SK-N-SH treated with all-trans-retinoic acid at 6 μM for 48 hours (cell line): ENCODE measurements at regions not wholly inside any gene's neighbourhood (a gene's known extent, or its start where the extent isn't known, plus 50 kb on each side); places are given as distances from the start of the nearest gene placed in this dataset.

Experiments used
- ATAC-seq: fragments of 200-7000 bp; cut with Tn5 transposase; 3 replicates; pipeline ENCODE4 v1.9.1; 2020; ENCODE audit warnings: mild to moderate bottlenecking, moderate library complexity
- ARNTL ChIP-seq: fragments of 450-650 bp; formaldehyde crosslinking; IDR thresholded peaks from 2 replicates; pipeline ENCODE4 v1.5.0; 2020; ENCODE audit warnings: low read depth, mild to moderate bottlenecking, moderate library complexity, borderline replicate concordance
- BACH2 ChIP-seq: fragments of 250-450 bp; sonication (Bioruptor Pico); IDR thresholded peaks from 2 replicates; pipeline ENCODE4 v1.9.0; 2021; ENCODE audit warnings: mild to moderate bottlenecking, borderline replicate concordance
- ESRRG ChIP-seq: fragments of 250-450 bp; sonication (Bioruptor Pico); IDR thresholded peaks from 2 replicates; pipeline ENCODE4 v1.6.1; 2021; ENCODE audit warnings: mild to moderate bottlenecking
- GLIS3 ChIP-seq: fragments of 250-450 bp; sonication (Bioruptor Pico); IDR thresholded peaks from 2 replicates; pipeline ENCODE4 v1.5.0; 2020; ENCODE audit warnings: mild to moderate bottlenecking, moderate library complexity
- ISL1 ChIP-seq: fragments of 250-450 bp; sonication (Bioruptor Pico); IDR thresholded peaks from 2 replicates; pipeline ENCODE4 v2.1.2; 2022; ENCODE audit warnings: mild to moderate bottlenecking, moderate library complexity
- OSR1 ChIP-seq: fragments of 250-450 bp; sonication (Bioruptor Pico); IDR thresholded peaks from 2 replicates; pipeline ENCODE4 v1.8.0; 2022; ENCODE audit warnings: moderate library complexity, mild to moderate bottlenecking, inconsistent platforms
- PPARA ChIP-seq: fragments of 250-450 bp; sonication (Bioruptor Pico); IDR thresholded peaks from 2 replicates; pipeline ENCODE4 v1.5.0; 2020; ENCODE audit warnings: mild to moderate bottlenecking, borderline replicate concordance
- RARB ChIP-seq: fragments of 250-450 bp; sonication (Bioruptor Pico); IDR thresholded peaks from 2 replicates; pipeline ENCODE4 v1.8.0; 2021; ENCODE audit warnings: mild to moderate bottlenecking, moderate library complexity
- SNAI2 ChIP-seq: fragments of 250-450 bp; sonication (Bioruptor Pico); IDR thresholded peaks from 2 replicates; pipeline ENCODE4 v1.5.0; 2020; ENCODE audit warnings: mild to moderate bottlenecking, moderate library complexity
- TCF4 ChIP-seq: fragments of 250-450 bp; sonication (Bioruptor Pico); IDR thresholded peaks from 2 replicates; pipeline ENCODE4 v1.8.0; 2021; ENCODE audit warnings: mild to moderate bottlenecking, moderate library complexity, borderline replicate concordance
- ZC3H10 ChIP-seq: fragments of 250-450 bp; sonication (Bioruptor Pico); IDR thresholded peaks from 2 replicates; pipeline ENCODE4 v1.5.1; 2021; ENCODE audit warnings: mild to moderate bottlenecking, moderate library complexity
- ZFP3 ChIP-seq: fragments of 250-450 bp; sonication (Bioruptor Pico); IDR thresholded peaks from 2 replicates; pipeline ENCODE4 v1.5.0; 2020; ENCODE audit warnings: mild to moderate bottlenecking, moderate library complexity
- ZFP30 ChIP-seq: fragments of 450-650 bp; formaldehyde crosslinking; IDR thresholded peaks from 2 replicates; pipeline ENCODE4 v1.5.0; 2022; ENCODE audit warnings: mild to moderate bottlenecking, moderate library complexity
- ZNF565 ChIP-seq: fragments of 450-650 bp; formaldehyde crosslinking; conservative IDR thresholded peaks from 2 replicates; pipeline ENCODE4 v1.5.0; 2020; ENCODE audit warnings: low read depth, mild to moderate bottlenecking, moderate library complexity
- ZNF70 ChIP-seq: fragments of 450-650 bp; formaldehyde crosslinking; IDR thresholded peaks from 2 replicates; pipeline ENCODE4 v1.5.0; 2020; ENCODE audit warnings: mild to moderate bottlenecking, moderate library complexity
- ZNF8 ChIP-seq: fragments of 450-650 bp; formaldehyde crosslinking; IDR thresholded peaks from 2 replicates; pipeline ENCODE4 v1.5.0; 2020; ENCODE audit warnings: mild to moderate bottlenecking, moderate library complexity
- TF ChIP-seq, protein P1 (sequence below): fragments of 250-450 bp; sonication (Bioruptor Pico); IDR thresholded peaks from 2 replicates; pipeline ENCODE4 v1.5.1; 2020; ENCODE audit warnings: low read depth, mild to moderate bottlenecking, moderate library complexity
- TF ChIP-seq, protein P2 (sequence below): fragments of 250-450 bp; sonication (Bioruptor Pico); IDR thresholded peaks from 2 replicates; pipeline ENCODE4 v1.5.1; 2021; ENCODE audit warnings: mild to moderate bottlenecking, moderate library complexity
- TF ChIP-seq, protein P3 (sequence below): fragments of 250-450 bp; sonication (Bioruptor Pico); IDR thresholded peaks from 2 replicates; pipeline ENCODE4 v1.8.0; 2020; ENCODE audit warnings: mild to moderate bottlenecking, moderate library complexity, borderline replicate concordance

DNA sequence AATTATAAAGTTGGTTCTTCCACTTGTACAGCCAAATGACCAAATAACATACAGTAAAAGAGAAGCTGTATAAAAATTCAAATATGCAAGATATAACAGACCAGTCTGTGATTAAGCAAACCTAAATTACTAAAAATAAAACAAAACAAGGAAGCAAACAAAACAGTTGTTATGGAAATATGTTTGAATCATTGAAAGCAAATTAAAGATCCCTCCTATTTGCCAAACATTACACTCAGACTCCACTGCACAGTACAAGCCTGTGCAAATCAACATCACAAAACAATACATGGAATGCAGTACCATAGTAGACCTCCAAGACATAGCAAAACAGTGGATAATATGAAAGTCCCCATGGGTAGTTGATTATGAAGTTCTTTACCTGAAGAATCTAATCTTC, 288.1 kb upstream of the PTGER4 start:
- no peak for TF ChIP-seq OSR1
- no peak for ATAC-seq

DNA sequence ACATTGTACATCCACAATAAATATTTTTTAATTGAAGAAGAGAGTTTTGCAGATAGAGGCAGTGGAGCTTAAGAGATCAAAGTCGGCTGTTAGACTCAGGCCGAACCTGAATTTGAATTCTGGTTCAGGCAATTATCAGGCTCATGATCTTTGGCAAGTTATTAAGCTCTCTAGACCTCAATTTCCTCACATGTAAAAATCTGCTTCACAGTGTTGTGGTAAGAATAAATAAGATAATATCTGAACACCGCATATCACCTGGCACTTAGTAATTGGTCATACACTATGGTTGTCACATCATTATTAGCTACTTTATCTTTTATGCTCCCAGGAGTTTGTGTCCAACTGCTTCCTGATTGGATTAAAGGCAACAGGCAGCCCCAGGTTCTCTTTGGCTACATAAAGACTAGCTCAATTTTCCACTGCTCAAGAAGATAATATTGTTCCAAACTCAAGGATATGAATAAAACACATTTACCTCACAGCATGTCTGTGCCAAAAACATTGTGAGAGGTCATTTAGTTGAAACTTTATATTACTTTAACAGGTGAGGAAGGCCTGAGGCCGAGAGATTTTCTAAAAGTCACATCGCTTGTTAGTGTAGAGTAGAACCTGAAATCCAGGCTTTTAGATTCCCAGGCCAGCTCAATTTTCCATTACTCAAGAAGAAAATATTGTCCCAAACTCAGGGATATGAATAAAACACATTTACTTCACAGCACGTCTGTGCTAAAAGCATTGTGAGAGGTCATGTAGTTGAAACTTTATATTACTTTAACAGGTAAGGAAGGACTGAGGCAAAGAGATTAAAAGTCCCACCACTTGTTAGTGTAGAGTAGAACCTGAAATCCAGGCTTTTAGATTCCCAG, 289.2 kb upstream of the PTGER4 start:
- ATAC-seq: no peak
- TF ChIP-seq, protein P1, sequence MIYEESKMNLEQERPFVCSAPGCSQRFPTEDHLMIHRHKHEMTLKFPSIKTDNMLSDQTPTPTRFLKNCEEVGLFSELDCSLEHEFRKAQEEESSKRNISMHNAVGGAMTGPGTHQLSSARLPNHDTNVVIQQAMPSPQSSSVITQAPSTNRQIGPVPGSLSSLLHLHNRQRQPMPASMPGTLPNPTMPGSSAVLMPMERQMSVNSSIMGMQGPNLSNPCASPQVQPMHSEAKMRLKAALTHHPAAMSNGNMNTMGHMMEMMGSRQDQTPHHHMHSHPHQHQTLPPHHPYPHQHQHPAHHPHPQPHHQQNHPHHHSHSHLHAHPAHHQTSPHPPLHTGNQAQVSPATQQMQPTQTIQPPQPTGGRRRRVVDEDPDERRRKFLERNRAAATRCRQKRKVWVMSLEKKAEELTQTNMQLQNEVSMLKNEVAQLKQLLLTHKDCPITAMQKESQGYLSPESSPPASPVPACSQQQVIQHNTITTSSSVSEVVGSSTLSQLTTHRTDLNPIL (CRISPR knock-in tag): no peak
- TF ChIP-seq PPARA (CRISPR knock-in tag): no peak
- no peak for TF ChIP-seq ZNF70 (CRISPR knock-in tag)
- TF ChIP-seq, protein P2, sequence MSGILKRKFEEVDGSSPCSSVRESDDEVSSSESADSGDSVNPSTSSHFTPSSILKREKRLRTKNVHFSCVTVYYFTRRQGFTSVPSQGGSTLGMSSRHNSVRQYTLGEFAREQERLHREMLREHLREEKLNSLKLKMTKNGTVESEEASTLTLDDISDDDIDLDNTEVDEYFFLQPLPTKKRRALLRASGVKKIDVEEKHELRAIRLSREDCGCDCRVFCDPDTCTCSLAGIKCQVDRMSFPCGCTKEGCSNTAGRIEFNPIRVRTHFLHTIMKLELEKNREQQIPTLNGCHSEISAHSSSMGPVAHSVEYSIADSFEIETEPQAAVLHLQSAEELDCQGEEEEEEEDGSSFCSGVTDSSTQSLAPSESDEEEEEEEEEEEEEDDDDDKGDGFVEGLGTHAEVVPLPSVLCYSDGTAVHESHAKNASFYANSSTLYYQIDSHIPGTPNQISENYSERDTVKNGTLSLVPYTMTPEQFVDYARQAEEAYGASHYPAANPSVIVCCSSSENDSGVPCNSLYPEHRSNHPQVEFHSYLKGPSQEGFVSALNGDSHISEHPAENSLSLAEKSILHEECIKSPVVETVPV (CRISPR knock-in tag): no peak
- no peak for TF ChIP-seq ZFP3 (CRISPR knock-in tag)
- no peak for TF ChIP-seq TCF4 (CRISPR knock-in tag)
- no peak for TF ChIP-seq ISL1
- no peak for TF ChIP-seq ZNF8 (CRISPR knock-in tag)

DNA sequence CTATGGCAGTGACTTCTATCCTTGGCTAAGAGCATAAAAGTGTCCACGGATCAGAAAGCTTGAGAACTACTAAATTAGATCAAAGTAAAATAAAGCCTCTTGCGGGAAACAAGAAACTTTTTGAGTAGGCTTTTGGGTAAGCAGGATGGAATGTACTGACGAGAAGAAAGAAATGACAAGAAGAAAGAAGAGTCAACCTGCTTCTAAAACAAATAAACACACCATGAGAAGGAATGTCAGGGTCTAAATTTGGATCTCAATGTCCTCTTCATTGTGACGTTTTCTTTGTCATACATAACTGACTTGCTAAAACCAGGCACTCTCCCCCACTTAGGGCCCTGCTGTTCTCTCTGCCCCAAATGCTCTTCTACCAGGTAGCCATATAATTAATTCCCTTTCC, 290.1 kb upstream of the PTGER4 start:
- no peak for TF ChIP-seq SNAI2 (CRISPR knock-in tag)
- TF ChIP-seq ZC3H10 (CRISPR knock-in tag): no peak
- TF ChIP-seq ZNF565 (CRISPR knock-in tag): no peak
- TF ChIP-seq ISL1: no peak
- TF ChIP-seq, protein P2 (CRISPR knock-in tag): no peak
- no peak for TF ChIP-seq TCF4 (CRISPR knock-in tag)
- TF ChIP-seq ARNTL (CRISPR knock-in tag): no peak
- TF ChIP-seq GLIS3 (CRISPR knock-in tag): no peak
- no peak for TF ChIP-seq PPARA (CRISPR knock-in tag)
- no peak for TF ChIP-seq BACH2 (CRISPR knock-in tag)
- no peak for TF ChIP-seq ESRRG (CRISPR knock-in tag)
- TF ChIP-seq ZFP30: no peak
- no peak for TF ChIP-seq ZNF70 (CRISPR knock-in tag)
- TF ChIP-seq, protein P1 (CRISPR knock-in tag): no peak
- TF ChIP-seq, protein P3, sequence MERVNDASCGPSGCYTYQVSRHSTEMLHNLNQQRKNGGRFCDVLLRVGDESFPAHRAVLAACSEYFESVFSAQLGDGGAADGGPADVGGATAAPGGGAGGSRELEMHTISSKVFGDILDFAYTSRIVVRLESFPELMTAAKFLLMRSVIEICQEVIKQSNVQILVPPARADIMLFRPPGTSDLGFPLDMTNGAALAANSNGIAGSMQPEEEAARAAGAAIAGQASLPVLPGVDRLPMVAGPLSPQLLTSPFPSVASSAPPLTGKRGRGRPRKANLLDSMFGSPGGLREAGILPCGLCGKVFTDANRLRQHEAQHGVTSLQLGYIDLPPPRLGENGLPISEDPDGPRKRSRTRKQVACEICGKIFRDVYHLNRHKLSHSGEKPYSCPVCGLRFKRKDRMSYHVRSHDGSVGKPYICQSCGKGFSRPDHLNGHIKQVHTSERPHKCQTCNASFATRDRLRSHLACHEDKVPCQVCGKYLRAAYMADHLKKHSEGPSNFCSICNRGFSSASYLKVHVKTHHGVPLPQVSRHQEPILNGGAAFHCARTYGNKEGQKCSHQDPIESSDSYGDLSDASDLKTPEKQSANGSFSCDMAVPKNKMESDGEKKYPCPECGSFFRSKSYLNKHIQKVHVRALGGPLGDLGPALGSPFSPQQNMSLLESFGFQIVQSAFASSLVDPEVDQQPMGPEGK (CRISPR knock-in tag): no peak
- no peak for TF ChIP-seq RARB (CRISPR knock-in tag)
- no peak for TF ChIP-seq ZFP3 (CRISPR knock-in tag)

DNA sequence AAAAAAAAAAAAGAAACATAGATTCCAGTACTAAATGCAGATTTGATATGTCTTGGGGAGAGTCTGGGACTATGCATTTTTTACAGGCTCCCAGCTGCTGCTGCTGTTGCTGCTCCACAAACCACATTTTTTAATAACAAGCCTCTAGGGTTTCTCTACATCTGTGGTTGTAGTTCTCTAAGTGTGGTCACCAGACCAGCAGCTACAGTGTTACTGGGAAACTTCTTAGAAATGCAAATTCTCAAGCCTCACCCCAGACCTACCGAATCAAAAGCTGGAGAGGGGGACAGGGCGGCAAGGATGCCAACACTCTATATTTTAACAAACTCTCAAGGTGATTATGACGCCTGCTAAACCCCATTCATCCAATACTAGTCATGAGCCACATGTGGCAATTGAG, 293.4 kb upstream of the PTGER4 start:
- no peak for ATAC-seq
- TF ChIP-seq ESRRG (CRISPR knock-in tag) (no peak), ZNF565 (CRISPR knock-in tag) (no peak), ARNTL (CRISPR knock-in tag) (no peak), SNAI2 (CRISPR knock-in tag) (no peak), BACH2 (CRISPR knock-in tag) (no peak), GLIS3 (CRISPR knock-in tag) (no peak), ZFP30 (no peak)
- TF ChIP-seq, protein P1 (CRISPR knock-in tag): no peak
- TF ChIP-seq, protein P2 (CRISPR knock-in tag): no peak

More for the DNA sequence above, 290.1 kb upstream of the PTGER4 start:
- ATAC-seq: no peak
